HG03064 (cell line): ENCODE measurements at regions not wholly inside any gene's neighbourhood (a gene's known extent, or its start where the extent isn't known, plus 50 kb on each side); places are given as distances from the start of the nearest gene placed in this dataset.
"Not testable (repeated sequence)": the region's sequence is repeated elsewhere in the genome, so short reads cannot be mapped to it uniquely, and the experiment has no call there.

Experiments
- ATAC-seq: cut with Tn5 transposase; IDR thresholded peaks from one replicate; pipeline ENCODE4 v1.9.1; 2021; ENCODE audit warnings: low read depth; ENCODE audit not compliant: unreplicated experiment

- ATAC-seq: no peak
These were observed 746.5 kb downstream of the SLC6A15 start for GRCh38 chr12:84165998-84166571.

- ATAC-seq: no peak
These were observed 751.3 kb downstream of the SLC6A15 start for GRCh38 chr12:84161296-84161695.

GRCh38 chr12:84159260-84159659, 753.3 kb downstream of the SLC6A15 start:
- ATAC-seq: no peak

- no peak for ATAC-seq
These were observed 755.4 kb downstream of the SLC6A15 start for GRCh38 chr12:84157170-84157569.

GRCh38 chr12:84154991-84155930, 757.3 kb downstream of the SLC6A15 start:
- not testable (repeated sequence) for ATAC-seq

GRCh38 chr12:84154439-84154990, 758.1 kb downstream of the SLC6A15 start:
- not testable (repeated sequence) for ATAC-seq

- no peak for ATAC-seq
These were observed 762.4 kb downstream of the SLC6A15 start for GRCh38 chr12:84150201-84150600.

- no peak for ATAC-seq
These were observed 764.3 kb downstream of the SLC6A15 start for GRCh38 chr12:84148335-84148734.

GRCh38 chr12:84136862-84137367, 775.7 kb downstream of the SLC6A15 start:
- ATAC-seq: no peak

GRCh38 chr12:84135586-84136279, 776.9 kb downstream of the SLC6A15 start:
- ATAC-seq: no peak

- ATAC-seq: no peak
These were observed 777.7 kb downstream of the SLC6A15 start for GRCh38 chr12:84134797-84135366.

- no peak for ATAC-seq
These were observed 781.5 kb downstream of the SLC6A15 start for GRCh38 chr12:84131076-84131475.

- ATAC-seq: no peak
These were observed 784.2 kb downstream of the SLC6A15 start for GRCh38 chr12:84128117-84128991.

GRCh38 chr12:84124211-84124610, 788.4 kb downstream of the SLC6A15 start:
- ATAC-seq: no peak

- ATAC-seq: no peak
These were observed 795.4 kb downstream of the SLC6A15 start for GRCh38 chr12:84117190-84117589.

GRCh38 chr12:84113666-84114065, 798.9 kb downstream of the SLC6A15 start:
- ATAC-seq: no peak

- not testable (repeated sequence) for ATAC-seq
These were observed 808.7 kb downstream of the SLC6A15 start for GRCh38 chr12:84103886-84104285.

GRCh38 chr12:84101963-84102362, 810.6 kb downstream of the SLC6A15 start:
- ATAC-seq: not testable (repeated sequence)

GRCh38 chr12:84099591-84099990, 813.0 kb downstream of the SLC6A15 start:
- ATAC-seq: not testable (repeated sequence)
